ENCODE measurements at regions not wholly inside any gene's neighbourhood (a gene's known extent, or its start where the extent isn't known, plus 50 kb on each side); places are given as distances from the start of the nearest gene placed in this dataset.

- TF ChIP-seq, protein P1, sequence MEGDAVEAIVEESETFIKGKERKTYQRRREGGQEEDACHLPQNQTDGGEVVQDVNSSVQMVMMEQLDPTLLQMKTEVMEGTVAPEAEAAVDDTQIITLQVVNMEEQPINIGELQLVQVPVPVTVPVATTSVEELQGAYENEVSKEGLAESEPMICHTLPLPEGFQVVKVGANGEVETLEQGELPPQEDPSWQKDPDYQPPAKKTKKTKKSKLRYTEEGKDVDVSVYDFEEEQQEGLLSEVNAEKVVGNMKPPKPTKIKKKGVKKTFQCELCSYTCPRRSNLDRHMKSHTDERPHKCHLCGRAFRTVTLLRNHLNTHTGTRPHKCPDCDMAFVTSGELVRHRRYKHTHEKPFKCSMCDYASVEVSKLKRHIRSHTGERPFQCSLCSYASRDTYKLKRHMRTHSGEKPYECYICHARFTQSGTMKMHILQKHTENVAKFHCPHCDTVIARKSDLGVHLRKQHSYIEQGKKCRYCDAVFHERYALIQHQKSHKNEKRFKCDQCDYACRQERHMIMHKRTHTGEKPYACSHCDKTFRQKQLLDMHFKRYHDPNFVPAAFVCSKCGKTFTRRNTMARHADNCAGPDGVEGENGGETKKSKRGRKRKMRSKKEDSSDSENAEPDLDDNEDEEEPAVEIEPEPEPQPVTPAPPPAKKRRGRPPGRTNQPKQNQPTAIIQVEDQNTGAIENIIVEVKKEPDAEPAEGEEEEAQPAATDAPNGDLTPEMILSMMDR (optimal IDR thresholded peaks at IDR 0.05 in 1 of 3, IDR thresholded peaks at IDR 0.05 in 1 of 3, conservative IDR thresholded peaks at IDR 0.05 in 1 of 3; ENCODE audit: extremely low read depth in 1 of 3, insufficient read depth in 2 of 3, low read length in 3 of 3), result no peak
- no peak for TF ChIP-seq EZH2 (IDR thresholded peaks at IDR 0.05; ENCODE audit: low read length)
Observed at GRCh38 chr1:95386915-95387314, 152.9 kb downstream of the RWDD3 start.

All from keratinocyte (primary cell).